Nephron progenitor cell (in vitro differentiated cells): ENCODE measurements at regions not wholly inside any gene's neighbourhood (a gene's known extent, or its start where the extent isn't known, plus 50 kb on each side); places are given as distances from the start of the nearest gene placed in this dataset.

Experiments
- DNase-seq: peaks from one replicate; pipeline ENCODE4 v3.0.0; 2021
- H3K27ac Mint-ChIP-seq: 2 replicates; pipeline ENCODE4 v1.8.0; 2021; ENCODE audit warnings: mild to moderate bottlenecking, moderate library complexity, mixed read lengths
- H3K27me3 Mint-ChIP-seq: 2 replicates; pipeline ENCODE4 v1.8.0; 2021; ENCODE audit warnings: mild to moderate bottlenecking, low read depth, mixed read lengths; ENCODE audit not compliant: poor library complexity
- H3K36me3 Mint-ChIP-seq: 2 replicates; pipeline ENCODE4 v1.8.0; 2021; ENCODE audit warnings: low read depth, mixed read lengths
- H3K4me1 Mint-ChIP-seq: 2 replicates; pipeline ENCODE4 v1.8.0; 2021; ENCODE audit warnings: mixed read lengths
- H3K4me3 Mint-ChIP-seq: 2 replicates; pipeline ENCODE4 v1.8.0; 2021; ENCODE audit warnings: mild to moderate bottlenecking, moderate library complexity, mixed read lengths
- H3K9me3 Mint-ChIP-seq: 2 replicates; pipeline ENCODE4 v1.8.0; 2021; ENCODE audit warnings: mild to moderate bottlenecking, moderate library complexity, mixed read lengths
- CTCF ChIP-seq: fragments of 200-600 bp; sonication (generic); IDR thresholded peaks from 2 replicates; pipeline ENCODE4 v1.5.0; 2021; ENCODE audit warnings: antibody characterized with exemption

- no peak overlapping the region for H3K27ac Mint-ChIP-seq
- H3K9me3 Mint-ChIP-seq = no peaks in the 10 kb centered on the region
- H3K36me3 Mint-ChIP-seq = no peaks in the 10 kb centered on the region
- peaks cover 61% of the 10 kb centered on the region for H3K4me1 Mint-ChIP-seq
- no peak for DNase-seq
- TF ChIP-seq CTCF = no peak
- H3K4me3 Mint-ChIP-seq = no peak overlapping the region
- H3K27me3 Mint-ChIP-seq = peaks cover 24% of the 10 kb centered on the region
Observed at GRCh38 chr14:101335061-101335661, 226.1 kb upstream of the DIO3 start.

GRCh38 chr14:101336183-101336582 lies 225.1 kb upstream of the DIO3 start:
- Mint-ChIP-seq H3K9me3 (no peaks in the 10 kb centered on the region), H3K36me3 (no peaks in the 10 kb centered on the region), H3K4me3 (no peak overlapping the region), H3K27me3 (peaks cover 30% of the 10 kb centered on the region), H3K4me1 (peaks cover 51% of the 10 kb centered on the region), H3K27ac (no peak overlapping the region)
- DNase-seq = no peak
- TF ChIP-seq CTCF = no peak

- H3K4me1 Mint-ChIP-seq = peaks cover 42% of the 10 kb centered on the region
- peaks cover 30% of the 10 kb centered on the region for H3K27me3 Mint-ChIP-seq
- no peak overlapping the region for H3K27ac Mint-ChIP-seq
- TF ChIP-seq CTCF = no peak
- H3K9me3 Mint-ChIP-seq = peaks cover under 1% of the 10 kb centered on the region
- H3K4me3 Mint-ChIP-seq = no peak overlapping the region
- no peak for DNase-seq
- no peaks in the 10 kb centered on the region for H3K36me3 Mint-ChIP-seq
Observed at GRCh38 chr14:101337053-101337452, 224.2 kb upstream of the DIO3 start.

- peaks cover 6% of the 10 kb centered on the region for H3K36me3 Mint-ChIP-seq
- H3K4me1 Mint-ChIP-seq = peaks cover 20% of the 10 kb centered on the region
- peaks cover 16% of the 10 kb centered on the region for H3K27me3 Mint-ChIP-seq
- TF ChIP-seq CTCF = no peak
- no peak overlapping the region for H3K4me3 Mint-ChIP-seq
- peaks cover 28% of the 10 kb centered on the region for H3K9me3 Mint-ChIP-seq
- no peak for DNase-seq
- no peak overlapping the region for H3K27ac Mint-ChIP-seq
Observed at GRCh38 chr14:101340556-101340955, 220.7 kb upstream of the DIO3 start.

- Mint-ChIP-seq H3K9me3 (peaks cover 36% of the 10 kb centered on the region), H3K4me1 (peaks cover 20% of the 10 kb centered on the region), H3K27ac (no peak overlapping the region), H3K36me3 (no peaks in the 10 kb centered on the region), H3K4me3 (no peak overlapping the region), H3K27me3 (peaks cover 3% of the 10 kb centered on the region)
- DNase-seq = no peak
- no peak for TF ChIP-seq CTCF
Observed at GRCh38 chr14:101347893-101348777, 213.2 kb upstream of the DIO3 start.
